GM10248 (cell line): ENCODE measurements at regions not wholly inside any gene's neighbourhood (a gene's known extent, or its start where the extent isn't known, plus 50 kb on each side); places are given as distances from the start of the nearest gene placed in this dataset.

Experiments used
- CTCF ChIA-PET: fragments of 300-600 bp; sonication (Branson Sonifier 250); formaldehyde crosslinking; extraction: SDS; loops from one replicate; lab custom pipeline; 2021; ENCODE audit warnings: antibody characterized with exemption; lab: Yijun Ruan, JAX
- POLR2A ChIA-PET: fragments of 350-650 bp; sonication (Branson Sonifier 250); formaldehyde crosslinking; extraction: SDS; loops from one replicate; lab custom pipeline; 2020; ENCODE audit warnings: antibody characterized with exemption; lab: Yijun Ruan, JAX
- DNase-seq: peaks from one replicate; pipeline ENCODE4 v3.0.0; 2012; ENCODE audit errors: extremely low spot score
- CTCF ChIP-seq: IDR thresholded peaks from 2 replicates; pipeline ENCODE4 v1.5.1; 2012; ENCODE audit warnings: mild to moderate bottlenecking, low read depth; ENCODE audit errors: extremely low read depth, missing control alignments, control extremely low read depth

- no peak for DNase-seq
- no peak for TF ChIP-seq CTCF
- POLR2A ChIA-PET, result no interaction called here
- CTCF ChIA-PET, result no interaction called here
Measured at GRCh38 chr12:105836242-105836622, 302.5 kb downstream of the NUAK1 start.

GRCh38 chr12:105839629-105840127, 299.1 kb downstream of the NUAK1 start:
- no peak for TF ChIP-seq CTCF
- ChIA-PET CTCF (no interaction called here), POLR2A (no interaction called here)
- no peak for DNase-seq

DNA sequence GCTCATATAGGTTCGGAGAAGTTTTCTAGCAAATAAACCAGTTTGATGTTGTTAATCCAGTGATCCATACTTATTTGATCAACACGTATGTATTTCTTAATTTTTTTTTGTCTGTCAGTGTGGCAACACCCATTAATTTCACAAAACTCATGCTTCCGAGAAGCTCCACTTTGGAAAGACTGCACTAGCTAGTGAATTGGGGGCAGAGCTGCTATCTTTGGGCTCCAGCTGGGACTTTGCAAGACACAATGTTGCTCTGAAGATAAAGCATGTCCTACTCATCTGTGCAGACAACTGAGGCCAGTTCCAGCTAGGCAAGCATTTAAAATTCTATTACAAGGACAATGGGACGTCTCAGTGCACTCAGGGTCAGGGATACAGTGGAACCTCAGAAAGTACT, 298.4 kb downstream of the NUAK1 start:
- no peak for DNase-seq
- no peak for TF ChIP-seq CTCF
- CTCF ChIA-PET, result no interaction called here
- POLR2A ChIA-PET, result no interaction called here

- no peak for DNase-seq
- POLR2A ChIA-PET, result no interaction called here
- no peak for TF ChIP-seq CTCF
- CTCF ChIA-PET, result no interaction called here
Measured at GRCh38 chr12:105841840-105842239, 296.9 kb downstream of the NUAK1 start.

DNA sequence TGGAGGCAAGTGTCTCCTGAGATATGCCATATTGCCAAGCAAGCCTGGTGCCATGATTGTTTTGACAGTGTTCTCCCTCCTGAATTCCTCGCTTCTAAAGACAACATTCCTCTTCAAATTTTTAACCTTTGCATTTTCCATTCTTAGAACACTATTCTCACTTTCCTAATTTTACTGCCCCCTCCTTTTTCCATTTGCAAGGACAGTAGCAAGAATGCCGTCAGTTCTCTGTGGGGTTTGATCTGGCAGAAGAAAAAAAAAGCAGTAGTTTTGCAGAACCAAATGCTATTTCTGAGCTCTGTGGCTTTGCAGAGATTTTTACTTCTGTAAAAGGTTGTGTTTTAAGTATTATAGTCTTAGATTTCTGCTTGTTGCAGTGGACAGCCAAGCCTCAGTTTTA, 295.2 kb downstream of the NUAK1 start:
- POLR2A ChIA-PET, result no interaction called here
- CTCF ChIA-PET, result no interaction called here
- no peak for TF ChIP-seq CTCF
- DNase-seq, result no peak

- CTCF ChIA-PET, result no interaction called here
Measured at GRCh38 chr12:105843986-105844760, 294.6 kb downstream of the NUAK1 start.

More at GRCh38 chr12:105843986-105844760, 294.6 kb downstream of the NUAK1 start:
- POLR2A ChIA-PET, result no interaction called here
- DNase-seq, result no peak
- TF ChIP-seq CTCF, result no peak
